Large intestine (tissue), 3 donors: ENCODE measurements at regions not wholly inside any gene's neighbourhood (a gene's known extent, or its start where the extent isn't known, plus 50 kb on each side); places are given as distances from the start of the nearest gene placed in this dataset.

Experiments used
- DNase-seq, 2 donors: peaks; one replicate each; pipeline versions ENCODE4 v3.0.0 to v3.0.0-alpha.2; 2013
- H3K27ac ChIP-seq: one replicate; pipeline ENCODE4 v1.5.1; 2013; ENCODE audit warnings: low read length
- H3K27me3 ChIP-seq: 2 replicates; pipeline ENCODE4 v1.6.1; 2013; ENCODE audit warnings: low read length; ENCODE audit not compliant: control insufficient read depth, insufficient read depth
- H3K36me3 ChIP-seq: 2 replicates; pipeline ENCODE4 v1.6.1; 2013; ENCODE audit warnings: low read length; ENCODE audit not compliant: control insufficient read depth, insufficient read depth
- H3K4me1 ChIP-seq: one replicate; pipeline ENCODE4 v1.6.1; 2013; ENCODE audit warnings: low read length; ENCODE audit not compliant: control insufficient read depth, insufficient read depth
- H3K4me3 ChIP-seq: one replicate; pipeline ENCODE4 v1.5.1; 2013; ENCODE audit warnings: low read length
- H3K9me3 ChIP-seq: one replicate; pipeline ENCODE4 v1.6.1; 2013; ENCODE audit warnings: mild to moderate bottlenecking, low read depth, low read length, moderate library complexity; ENCODE audit not compliant: control insufficient read depth
- WGBS: methylation state at CpG from one replicate; pipeline ENCODE4 v1.1.5; 2013; ENCODE audit warnings: low lambda C conversion rate; ENCODE audit not compliant: insufficient coverage; 5-methylcytosine and 5-hydroxymethylcytosine counted together

GRCh38 chr2:5951471-5951870, 259.3 kb downstream of the SOX11 start:
- Histone ChIP-seq H3K36me3 (no peaks in the 10 kb centered on the region), H3K27ac (no peak overlapping the region), H3K9me3 (no peaks in the 10 kb centered on the region), H3K27me3 (no peaks in the 10 kb centered on the region), H3K4me3 (no peak overlapping the region), H3K4me1 (no peaks in the 10 kb centered on the region)
- DNase-seq: no peak
- no CpG with 5 or more reads among the region's 1 CpG for WGBS

GRCh38 chr2:5953525-5953924, 261.3 kb downstream of the SOX11 start:
- WGBS: no CpG with 5 or more reads among the region's 1 CpG
- DNase-seq: no peak
- H3K9me3 ChIP-seq: no peaks in the 10 kb centered on the region
- H3K27ac ChIP-seq: no peak overlapping the region
- H3K36me3 ChIP-seq: no peaks in the 10 kb centered on the region
- H3K27me3 ChIP-seq: no peaks in the 10 kb centered on the region
- H3K4me3 ChIP-seq: no peak overlapping the region
- no peaks in the 10 kb centered on the region for H3K4me1 ChIP-seq

- no peak for DNase-seq
- Histone ChIP-seq H3K4me1 (no peaks in the 10 kb centered on the region), H3K9me3 (no peaks in the 10 kb centered on the region), H3K27me3 (no peaks in the 10 kb centered on the region), H3K36me3 (no peaks in the 10 kb centered on the region), H3K4me3 (no peak overlapping the region), H3K27ac (no peak overlapping the region)
- 75% methylated on average over 4 of the region's 5 CpGs for WGBS
Measured at GRCh38 chr2:5954509-5954908, 262.3 kb downstream of the SOX11 start.

GRCh38 chr2:5955921-5956320, 263.7 kb downstream of the SOX11 start:
- no peaks in the 10 kb centered on the region for H3K9me3 ChIP-seq
- no peak for DNase-seq

GRCh38 chr2:5959836-5960820, 267.9 kb downstream of the SOX11 start:
- no CpG with 5 or more reads among the region's 6 CpGs for WGBS
- Histone ChIP-seq H3K27me3 (no peaks in the 10 kb centered on the region), H3K36me3 (no peaks in the 10 kb centered on the region), H3K9me3 (no peaks in the 10 kb centered on the region), H3K4me3 (no peak overlapping the region), H3K27ac (no peak overlapping the region), H3K4me1 (no peaks in the 10 kb centered on the region)
- no peak for DNase-seq

More at GRCh38 chr2:5955921-5956320, 263.7 kb downstream of the SOX11 start:
- Histone ChIP-seq H3K27me3 (no peaks in the 10 kb centered on the region), H3K4me1 (no peaks in the 10 kb centered on the region), H3K27ac (no peak overlapping the region), H3K4me3 (no peak overlapping the region), H3K36me3 (no peaks in the 10 kb centered on the region)

GRCh38 chr2:5967506-5967905, 275.3 kb downstream of the SOX11 start:
- no peak overlapping the region for H3K4me3 ChIP-seq
- no peaks in the 10 kb centered on the region for H3K27me3 ChIP-seq
- H3K27ac ChIP-seq: no peak overlapping the region
- no CpG with 5 or more reads among the region's 6 CpGs for WGBS
- no peaks in the 10 kb centered on the region for H3K9me3 ChIP-seq
- no peaks in the 10 kb centered on the region for H3K4me1 ChIP-seq
- no peak for DNase-seq
- no peaks in the 10 kb centered on the region for H3K36me3 ChIP-seq

- Histone ChIP-seq H3K4me1 (no peaks in the 10 kb centered on the region), H3K36me3 (no peaks in the 10 kb centered on the region), H3K27ac (no peak overlapping the region), H3K4me3 (no peak overlapping the region), H3K27me3 (no peaks in the 10 kb centered on the region), H3K9me3 (no peaks in the 10 kb centered on the region)
- no CpG with 5 or more reads among the region's 6 CpGs for WGBS
- DNase-seq: no peak
Measured at GRCh38 chr2:5969303-5969702, 277.1 kb downstream of the SOX11 start.

- no peak for DNase-seq
- H3K27me3 ChIP-seq: no peaks in the 10 kb centered on the region
- 100% methylated on average over 3 of the region's 4 CpGs for WGBS
Measured at GRCh38 chr2:5970347-5970746, 278.2 kb downstream of the SOX11 start.

GRCh38 chr2:5974477-5974876, 282.3 kb downstream of the SOX11 start:
- Histone ChIP-seq H3K9me3 (no peaks in the 10 kb centered on the region), H3K4me1 (no peaks in the 10 kb centered on the region), H3K4me3 (no peak overlapping the region), H3K27ac (no peak overlapping the region), H3K36me3 (no peaks in the 10 kb centered on the region), H3K27me3 (no peaks in the 10 kb centered on the region)
- DNase-seq: no peak
- no CpG with 5 or more reads among the region's 6 CpGs for WGBS

More at GRCh38 chr2:5970347-5970746, 278.2 kb downstream of the SOX11 start:
- Histone ChIP-seq H3K9me3 (no peaks in the 10 kb centered on the region), H3K27ac (no peak overlapping the region), H3K36me3 (no peaks in the 10 kb centered on the region), H3K4me1 (no peaks in the 10 kb centered on the region), H3K4me3 (no peak overlapping the region)

GRCh38 chr2:5975401-5975800, 283.2 kb downstream of the SOX11 start:
- no peak overlapping the region for H3K4me3 ChIP-seq
- H3K27me3 ChIP-seq: no peaks in the 10 kb centered on the region
- DNase-seq: no peak
- 60% methylated on average over 1 of the region's 3 CpGs for WGBS
- no peaks in the 10 kb centered on the region for H3K36me3 ChIP-seq
- no peaks in the 10 kb centered on the region for H3K4me1 ChIP-seq
- H3K9me3 ChIP-seq: no peaks in the 10 kb centered on the region
- no peak overlapping the region for H3K27ac ChIP-seq
